Tibial artery (tissue), 4 donors: ENCODE measurements at regions not wholly inside any gene's neighbourhood (a gene's known extent, or its start where the extent isn't known, plus 50 kb on each side); places are given as distances from the start of the nearest gene placed in this dataset.

Source experiments
- DNase-seq, 2 donors: peaks; one replicate each; pipeline ENCODE4 v3.0.0-alpha.2; 2019
- H3K27ac ChIP-seq, 2 donors: fragments of 200-600 bp; sonication (generic) in 1 of 2; 1 replicate in 1 of 2; 2 replicates in 1 of 2; pipeline ENCODE4 v1.5.1; 2018 to 2019; ENCODE audit warnings: mild to moderate bottlenecking in 1 of 2
- H3K27me3 ChIP-seq, 2 donors: fragments of 200-600 bp; sonication (generic) in 1 of 2; one replicate each; pipeline versions ENCODE4 v1.5.1 to v1.6.0; 2016 to 2019
- H3K36me3 ChIP-seq, 3 donors: fragments of 200-600 bp; sonication (generic) in 2 of 3; one replicate each; pipeline ENCODE4 v1.5.1; 2016 to 2019; ENCODE audit warnings: mild to moderate bottlenecking in 2 of 3
- H3K4me1 ChIP-seq, 4 donors: fragments of 200-600 bp; sonication (generic) in 2 of 4; 1 replicate in 3 of 4; 2 replicates in 1 of 4; pipeline ENCODE4 v1.5.1; 2016 to 2019
- H3K4me3 ChIP-seq, 2 donors: fragments of 200-600 bp; sonication (generic) in 1 of 2; 1 replicate in 1 of 2; 2 replicates in 1 of 2; pipeline ENCODE4 v1.5.1; 2018 to 2019; ENCODE audit warnings: mild to moderate bottlenecking in 2 of 2
- H3K9me3 ChIP-seq, 3 donors: fragments of 200-600 bp; sonication (generic) in 1 of 3; one replicate each; pipeline ENCODE4 v1.5.1; 2016 to 2019
- intact Hi-C: fragments of 100-400 bp; cut with DNase I; formaldehyde crosslinking; loops from one replicate; pipeline ENCODE4 v1.15.0; 2023; ENCODE audit warnings: low total_unique reads
- TF ChIP-seq, protein P1 (sequence below), 2 experiments: fragments of 200-600 bp in 1 of 2; fragments of 450-650 bp in 1 of 2; IDR thresholded peaks; one replicate each; pipeline ENCODE4 v1.5.1; 2017 to 2019; ENCODE audit warnings: antibody characterized with exemption in 2 of 2, mild to moderate bottlenecking in 1 of 2, moderate library complexity in 1 of 2

DNA sequence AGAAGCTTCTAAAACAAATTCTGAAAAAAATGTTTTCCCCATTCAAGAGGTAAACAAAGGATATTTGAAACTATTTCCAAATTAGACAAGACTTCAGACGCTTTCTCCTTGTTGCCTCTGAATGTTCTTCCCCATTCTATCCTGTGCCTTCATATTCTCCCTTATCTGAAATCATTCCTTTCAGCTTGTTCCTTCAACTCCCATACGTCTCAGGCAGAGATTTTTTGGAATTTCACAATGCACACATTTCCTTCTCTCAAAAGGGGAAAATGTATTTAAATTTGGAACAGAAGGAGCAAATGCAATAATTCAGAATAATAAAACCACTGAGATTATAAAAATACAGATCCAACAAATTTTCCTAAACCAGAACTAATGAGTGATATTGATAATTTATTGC, 198.7 kb upstream of the IVNS1ABP start:
- H3K27me3 ChIP-seq, result no peaks in the 10 kb centered on the region
- TF ChIP-seq, protein P1, sequence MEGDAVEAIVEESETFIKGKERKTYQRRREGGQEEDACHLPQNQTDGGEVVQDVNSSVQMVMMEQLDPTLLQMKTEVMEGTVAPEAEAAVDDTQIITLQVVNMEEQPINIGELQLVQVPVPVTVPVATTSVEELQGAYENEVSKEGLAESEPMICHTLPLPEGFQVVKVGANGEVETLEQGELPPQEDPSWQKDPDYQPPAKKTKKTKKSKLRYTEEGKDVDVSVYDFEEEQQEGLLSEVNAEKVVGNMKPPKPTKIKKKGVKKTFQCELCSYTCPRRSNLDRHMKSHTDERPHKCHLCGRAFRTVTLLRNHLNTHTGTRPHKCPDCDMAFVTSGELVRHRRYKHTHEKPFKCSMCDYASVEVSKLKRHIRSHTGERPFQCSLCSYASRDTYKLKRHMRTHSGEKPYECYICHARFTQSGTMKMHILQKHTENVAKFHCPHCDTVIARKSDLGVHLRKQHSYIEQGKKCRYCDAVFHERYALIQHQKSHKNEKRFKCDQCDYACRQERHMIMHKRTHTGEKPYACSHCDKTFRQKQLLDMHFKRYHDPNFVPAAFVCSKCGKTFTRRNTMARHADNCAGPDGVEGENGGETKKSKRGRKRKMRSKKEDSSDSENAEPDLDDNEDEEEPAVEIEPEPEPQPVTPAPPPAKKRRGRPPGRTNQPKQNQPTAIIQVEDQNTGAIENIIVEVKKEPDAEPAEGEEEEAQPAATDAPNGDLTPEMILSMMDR (IDR thresholded peaks at IDR 0.05), result no peak
- no peak overlapping the region for H3K27ac ChIP-seq
- peaks cover 0 to 6% (median 4%) of the 10 kb centered on the region in 3 donors for H3K9me3 ChIP-seq
- no peak overlapping the region for H3K4me3 ChIP-seq
- DNase-seq, result no peak
- intact Hi-C loops, result no loop called here
- no peaks in the 10 kb centered on the region for H3K4me1 ChIP-seq
- no peaks in the 10 kb centered on the region for H3K36me3 ChIP-seq

DNA sequence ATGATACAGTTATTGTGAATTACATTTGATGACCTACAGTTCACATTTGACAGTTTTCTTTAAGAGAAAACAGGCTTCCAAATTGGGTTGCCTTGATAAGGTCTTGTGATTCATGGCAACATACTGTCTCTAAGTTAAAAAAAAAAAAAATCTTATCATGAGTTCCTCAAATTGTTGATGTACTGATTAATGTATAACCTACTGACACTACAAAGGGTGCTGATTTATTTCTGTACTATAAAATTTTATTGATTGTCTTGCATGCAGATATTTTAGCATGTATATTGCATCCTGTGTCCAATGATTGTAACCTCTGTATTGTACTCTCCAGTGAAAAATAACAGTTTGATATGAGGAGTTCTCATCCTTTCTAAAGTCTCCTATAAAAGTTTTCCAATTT, 197.3 kb upstream of the IVNS1ABP start:
- Histone ChIP-seq H3K36me3 (no peaks in the 10 kb centered on the region), H3K4me1 (no peaks in the 10 kb centered on the region), H3K4me3 (no peak overlapping the region), H3K27me3 (no peaks in the 10 kb centered on the region), H3K27ac (no peak overlapping the region), H3K9me3 (peaks cover 0 to 6% (median 4%) of the 10 kb centered on the region in 3 donors)
- intact Hi-C loops, result no loop called here
- DNase-seq, result no peak
- TF ChIP-seq, protein P1 (IDR thresholded peaks at IDR 0.05), result no peak

DNA sequence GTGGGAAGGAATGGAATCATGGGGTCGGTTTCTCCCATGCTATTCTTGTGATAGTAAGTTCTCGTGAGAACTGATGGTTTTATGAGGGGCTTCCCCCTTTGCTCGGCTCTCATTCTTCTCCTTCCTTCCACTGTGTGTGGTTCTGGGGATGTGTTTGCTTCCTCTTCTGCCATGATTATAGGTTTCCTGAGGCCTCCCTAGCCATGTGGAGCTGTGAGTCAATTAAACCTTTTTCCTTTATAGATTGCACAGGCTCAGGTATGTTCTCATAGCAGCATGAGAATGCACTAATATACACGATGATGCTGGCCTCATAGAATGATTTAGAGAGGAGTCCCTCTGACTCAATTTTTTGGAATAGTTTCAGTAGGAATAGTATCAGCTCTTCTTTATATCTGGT, 195.4 kb upstream of the IVNS1ABP start:
- no peak overlapping the region for H3K27ac ChIP-seq
- DNase-seq, result no peak
- H3K4me3 ChIP-seq, result no peak overlapping the region
- H3K9me3 ChIP-seq, result peaks cover 0 to 4% (median 2%) of the 10 kb centered on the region in 3 donors
- no peaks in the 10 kb centered on the region for H3K4me1 ChIP-seq
- TF ChIP-seq, protein P1 (IDR thresholded peaks at IDR 0.05), result no peak
- intact Hi-C loops, result no loop called here
- H3K36me3 ChIP-seq, result no peaks in the 10 kb centered on the region
- H3K27me3 ChIP-seq, result no peaks in the 10 kb centered on the region

DNA sequence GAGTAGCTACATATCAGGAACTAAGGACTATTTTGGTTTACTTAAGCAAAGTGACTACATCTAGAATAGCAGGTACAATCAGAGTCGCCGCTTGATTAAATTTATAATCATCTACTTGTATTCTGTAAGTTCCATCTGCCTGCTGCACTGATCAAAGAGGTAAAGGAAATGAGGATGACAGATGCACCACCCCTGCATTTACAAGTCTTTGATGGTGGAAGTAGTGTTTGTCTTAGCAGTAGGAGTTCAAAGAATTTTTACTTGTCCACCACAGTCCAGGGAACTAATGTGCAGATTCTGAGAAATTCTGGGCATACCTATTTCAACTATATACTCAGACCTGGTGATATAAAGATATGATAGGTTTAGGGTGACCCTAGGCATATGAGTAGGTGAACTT, 184.1 kb upstream of the IVNS1ABP start:
- Histone ChIP-seq H3K27ac (no peak overlapping the region), H3K36me3 (no peaks in the 10 kb centered on the region), H3K4me3 (no peak overlapping the region), H3K9me3 (peaks cover 0 to 7% (median 0%) of the 10 kb centered on the region in 3 donors), H3K27me3 (no peaks in the 10 kb centered on the region), H3K4me1 (no peaks in the 10 kb centered on the region)
- TF ChIP-seq, protein P1 (IDR thresholded peaks at IDR 0.05), result no peak
- intact Hi-C loops, result no loop called here
- DNase-seq, result no peak

DNA sequence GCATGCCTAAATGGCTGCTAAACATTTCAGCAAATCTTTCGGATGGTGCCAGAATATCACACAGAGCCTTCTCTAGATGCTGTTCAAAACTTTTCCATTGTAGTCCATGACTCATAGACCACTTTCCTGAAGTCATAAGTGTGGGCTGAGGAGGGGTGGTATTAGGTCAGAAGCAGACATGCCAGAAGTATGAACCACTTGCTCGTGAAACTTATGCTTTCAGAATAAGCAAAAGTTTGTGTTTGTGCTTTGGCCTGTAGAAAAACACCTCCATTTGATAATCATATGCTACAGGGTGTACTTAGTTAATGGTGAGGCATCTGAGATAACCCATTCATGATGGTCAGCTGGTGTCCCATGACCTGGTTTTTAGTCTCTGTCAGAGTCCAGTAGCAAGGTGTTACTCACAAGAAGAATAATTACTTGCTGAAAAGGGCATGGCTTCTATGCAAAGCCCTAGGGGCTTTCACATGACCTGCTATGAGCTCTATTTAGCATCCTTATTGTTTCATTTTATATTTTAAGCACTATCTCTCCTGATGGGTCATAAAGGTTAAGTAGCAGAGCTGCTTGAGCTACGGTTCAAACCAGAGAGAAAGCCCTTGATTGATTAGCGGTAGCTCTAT, 183.1 kb upstream of the IVNS1ABP start:
- Histone ChIP-seq H3K36me3 (no peaks in the 10 kb centered on the region), H3K27me3 (no peaks in the 10 kb centered on the region), H3K27ac (no peak overlapping the region), H3K4me3 (no peak overlapping the region), H3K9me3 (no peaks in the 10 kb centered on the region), H3K4me1 (no peaks in the 10 kb centered on the region)
- intact Hi-C loops, result no loop called here
- TF ChIP-seq, protein P1 (IDR thresholded peaks at IDR 0.05), result no peak
- DNase-seq, result no peak

DNA sequence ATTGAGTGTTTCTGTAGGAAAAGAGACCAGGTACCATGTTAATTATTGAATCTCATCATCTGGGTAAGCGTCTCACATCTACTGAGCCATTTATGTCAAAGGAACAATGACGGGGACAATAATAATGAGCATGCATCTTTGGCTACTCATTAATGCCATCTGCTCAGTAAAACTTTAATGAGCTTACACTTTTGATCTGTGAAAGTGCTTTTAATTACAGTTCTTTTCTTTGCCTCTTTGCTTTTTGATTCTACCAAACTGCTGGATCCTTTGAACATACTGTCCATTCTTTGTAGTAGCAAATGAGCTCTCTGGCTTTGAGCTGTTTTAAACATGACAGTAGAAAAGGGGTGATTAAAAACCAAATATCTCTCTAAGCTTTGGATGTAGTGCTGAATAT, 181.2 kb upstream of the IVNS1ABP start:
- Histone ChIP-seq H3K9me3 (no peaks in the 10 kb centered on the region), H3K4me1 (no peaks in the 10 kb centered on the region), H3K4me3 (no peak overlapping the region), H3K27ac (no peak overlapping the region), H3K27me3 (no peaks in the 10 kb centered on the region), H3K36me3 (no peaks in the 10 kb centered on the region)
- TF ChIP-seq, protein P1 (IDR thresholded peaks at IDR 0.05), result no peak
- intact Hi-C loops, result no loop called here
- no peak for DNase-seq
